ENCODE measurements at regions not wholly inside any gene's neighbourhood (a gene's known extent, or its start where the extent isn't known, plus 50 kb on each side); places are given as distances from the start of the nearest gene placed in this dataset.
A peak's percentile ranks its signal among the peaks of the same experiment; 100 is the strongest.
"Not testable (repeated sequence)": the region's sequence is repeated elsewhere in the genome, so short reads cannot be mapped to it uniquely, and the experiment has no call there.

DNA sequence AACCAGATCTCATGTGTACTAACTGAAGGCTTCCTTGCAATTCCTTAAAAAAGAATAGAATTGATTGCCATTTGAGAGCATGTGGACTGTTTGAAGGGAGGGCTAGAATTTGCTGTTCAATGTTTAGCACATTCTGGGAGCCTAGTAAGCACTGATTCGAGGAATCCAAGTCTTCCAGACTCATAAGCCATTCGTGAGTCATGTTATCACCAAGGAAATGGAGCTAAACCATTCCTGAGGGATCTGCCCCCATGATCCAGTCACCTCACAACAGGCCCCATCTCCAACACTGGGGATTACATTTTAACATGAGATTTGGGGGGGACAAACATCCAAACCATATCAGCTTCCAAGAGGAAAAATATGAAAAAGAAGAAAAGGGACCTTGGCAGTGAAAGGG, 276.4 kb downstream of the KCNRG start:
- no peaks in the 10 kb centered on the region for H3K79me2 ChIP-seq (ENCODE audit: insufficient read depth, low read length)
- DNase-seq (ENCODE audit: insufficient read length, low spot score, missing footprints): peak; percentile 6
- TF ChIP-seq, protein P1, sequence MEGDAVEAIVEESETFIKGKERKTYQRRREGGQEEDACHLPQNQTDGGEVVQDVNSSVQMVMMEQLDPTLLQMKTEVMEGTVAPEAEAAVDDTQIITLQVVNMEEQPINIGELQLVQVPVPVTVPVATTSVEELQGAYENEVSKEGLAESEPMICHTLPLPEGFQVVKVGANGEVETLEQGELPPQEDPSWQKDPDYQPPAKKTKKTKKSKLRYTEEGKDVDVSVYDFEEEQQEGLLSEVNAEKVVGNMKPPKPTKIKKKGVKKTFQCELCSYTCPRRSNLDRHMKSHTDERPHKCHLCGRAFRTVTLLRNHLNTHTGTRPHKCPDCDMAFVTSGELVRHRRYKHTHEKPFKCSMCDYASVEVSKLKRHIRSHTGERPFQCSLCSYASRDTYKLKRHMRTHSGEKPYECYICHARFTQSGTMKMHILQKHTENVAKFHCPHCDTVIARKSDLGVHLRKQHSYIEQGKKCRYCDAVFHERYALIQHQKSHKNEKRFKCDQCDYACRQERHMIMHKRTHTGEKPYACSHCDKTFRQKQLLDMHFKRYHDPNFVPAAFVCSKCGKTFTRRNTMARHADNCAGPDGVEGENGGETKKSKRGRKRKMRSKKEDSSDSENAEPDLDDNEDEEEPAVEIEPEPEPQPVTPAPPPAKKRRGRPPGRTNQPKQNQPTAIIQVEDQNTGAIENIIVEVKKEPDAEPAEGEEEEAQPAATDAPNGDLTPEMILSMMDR (IDR thresholded peaks at IDR 0.05; ENCODE audit: extremely low read depth, low read depth, low read length): no peak

DNA sequence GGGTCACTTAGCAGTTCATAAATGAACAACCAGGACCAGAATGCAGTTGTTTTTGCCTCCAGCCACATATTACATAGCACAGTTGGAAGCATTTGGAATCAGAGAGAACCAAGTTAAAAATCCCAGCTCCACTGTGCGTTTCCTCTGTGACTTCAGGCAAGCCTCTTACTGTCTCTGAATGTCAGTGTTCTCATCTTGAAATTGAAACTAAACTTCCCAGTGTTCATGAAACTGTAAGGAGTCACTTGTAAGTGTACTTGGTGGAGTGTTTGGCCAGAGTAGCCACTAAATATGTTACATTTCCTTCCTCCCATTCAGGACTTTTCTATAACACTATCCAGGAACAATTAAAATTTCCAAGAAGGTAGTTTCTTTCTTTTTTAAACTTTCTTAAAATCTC, 276.8 kb downstream of the KCNRG start:
- TF ChIP-seq, protein P1 (IDR thresholded peaks at IDR 0.05; ENCODE audit: extremely low read depth, low read depth, low read length): no peak
- H3K4me3 ChIP-seq (ENCODE audit: insufficient read depth, low read length): no peak overlapping the region
- no peak overlapping the region for H3K27ac ChIP-seq (ENCODE audit: low read depth, low read length)
- no peaks in the 10 kb centered on the region for H3K9me3 ChIP-seq (ENCODE audit: low read depth, low read length)
- H2AFZ ChIP-seq (ENCODE audit: low read length): no peak overlapping the region
- H3K79me2 ChIP-seq (ENCODE audit: insufficient read depth, low read length): no peaks in the 10 kb centered on the region
- H4K20me1 ChIP-seq (ENCODE audit: insufficient read depth, low read length): no peaks in the 10 kb centered on the region
- H3K27me3 ChIP-seq (ENCODE audit: insufficient read depth, low read length): no peaks in the 10 kb centered on the region
- H3K4me1 ChIP-seq (ENCODE audit: insufficient read depth, low read length): peaks cover 4% of the 10 kb centered on the region
- no peaks in the 10 kb centered on the region for H3K36me3 ChIP-seq (ENCODE audit: insufficient read depth, low read length)
- DNase-seq (ENCODE audit: insufficient read length, low spot score, missing footprints): no peak
- no peak overlapping the region for H3K4me2 ChIP-seq (ENCODE audit: insufficient read depth, low read length)

More for the DNA sequence above, 276.4 kb downstream of the KCNRG start:
- H3K9me3 ChIP-seq (ENCODE audit: low read depth, low read length): no peaks in the 10 kb centered on the region
- H3K27ac ChIP-seq (ENCODE audit: low read depth, low read length): no peak overlapping the region
- H3K4me3 ChIP-seq (ENCODE audit: insufficient read depth, low read length): no peak overlapping the region
- no peaks in the 10 kb centered on the region for H3K27me3 ChIP-seq (ENCODE audit: insufficient read depth, low read length)
- H3K4me2 ChIP-seq (ENCODE audit: insufficient read depth, low read length): no peak overlapping the region
- no peaks in the 10 kb centered on the region for H4K20me1 ChIP-seq (ENCODE audit: insufficient read depth, low read length)
- peaks cover 4% of the 10 kb centered on the region for H3K4me1 ChIP-seq (ENCODE audit: insufficient read depth, low read length)
- H2AFZ ChIP-seq (ENCODE audit: low read length): no peak overlapping the region
- H3K36me3 ChIP-seq (ENCODE audit: insufficient read depth, low read length): no peaks in the 10 kb centered on the region

DNA sequence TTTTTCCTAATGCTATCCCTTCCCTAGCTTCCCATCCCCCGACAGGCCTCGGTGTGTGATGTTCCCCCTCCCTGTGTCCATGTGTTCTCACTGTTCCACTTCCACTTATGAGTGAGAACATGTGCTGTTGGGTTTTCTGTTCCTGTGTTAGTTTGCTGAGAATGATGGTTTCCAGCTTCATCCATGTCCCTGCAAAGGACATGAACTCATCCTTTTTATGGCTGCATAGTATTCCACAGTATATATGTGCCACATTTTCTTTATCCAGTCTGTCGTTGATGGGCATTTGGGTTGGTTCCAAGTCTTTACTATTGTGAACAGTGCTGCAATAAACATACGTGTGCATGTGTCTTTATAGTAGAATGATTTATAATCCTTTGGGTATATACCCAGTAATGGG, 279.2 kb downstream of the KCNRG start:
- not testable (repeated sequence) for H3K4me3 ChIP-seq (ENCODE audit: insufficient read depth, low read length); H3K36me3 ChIP-seq (ENCODE audit: insufficient read depth, low read length); DNase-seq (ENCODE audit: insufficient read length, low spot score, missing footprints); H3K4me1 ChIP-seq (ENCODE audit: insufficient read depth, low read length); H4K20me1 ChIP-seq (ENCODE audit: insufficient read depth, low read length); H3K27me3 ChIP-seq (ENCODE audit: insufficient read depth, low read length); H2AFZ ChIP-seq (ENCODE audit: low read length); H3K9me3 ChIP-seq (ENCODE audit: low read depth, low read length); H3K79me2 ChIP-seq (ENCODE audit: insufficient read depth, low read length); H3K27ac ChIP-seq (ENCODE audit: low read depth, low read length); H3K4me2 ChIP-seq (ENCODE audit: insufficient read depth, low read length)

DNA sequence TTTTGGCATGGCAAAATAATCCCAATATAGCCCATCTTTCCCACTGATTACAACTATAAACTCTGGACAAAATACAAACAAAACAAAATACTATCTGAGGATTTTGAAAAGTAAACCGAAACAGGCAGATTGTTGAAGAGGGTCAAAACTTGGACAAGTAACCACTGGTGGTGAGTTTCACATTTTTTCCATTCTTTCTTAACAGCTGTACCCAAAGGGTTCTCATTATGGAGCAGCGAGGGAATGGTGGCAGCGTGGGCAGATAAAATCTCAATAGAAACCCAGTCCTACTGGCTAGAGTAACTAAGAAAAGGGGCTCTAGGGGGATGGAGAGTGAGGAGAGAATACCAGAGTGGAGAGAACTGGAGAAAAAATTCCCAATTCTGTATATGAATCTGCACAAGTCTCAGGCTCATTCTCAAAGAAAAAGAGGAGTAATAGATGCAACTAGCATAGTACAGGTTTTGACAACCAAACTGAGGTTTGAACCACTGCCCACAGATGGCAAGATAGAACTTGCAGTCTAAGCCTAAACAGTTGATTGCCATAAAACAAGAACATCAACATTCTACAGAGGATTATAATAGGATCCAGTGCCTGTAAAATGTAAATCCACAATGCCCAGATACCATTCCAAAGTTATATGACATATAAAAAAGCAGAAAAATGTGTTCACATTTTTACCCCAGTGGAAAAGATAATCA, 284.5 kb downstream of the KCNRG start:
- Histone ChIP-seq H3K4me3 (ENCODE audit: insufficient read depth, low read length) (no peak overlapping the region), H3K36me3 (ENCODE audit: insufficient read depth, low read length) (no peaks in the 10 kb centered on the region), H3K4me1 (ENCODE audit: insufficient read depth, low read length) (peaks cover 9% of the 10 kb centered on the region), H3K27ac (ENCODE audit: low read depth, low read length) (no peak overlapping the region), H4K20me1 (ENCODE audit: insufficient read depth, low read length) (no peaks in the 10 kb centered on the region), H3K27me3 (ENCODE audit: insufficient read depth, low read length) (no peaks in the 10 kb centered on the region), H3K9me3 (ENCODE audit: low read depth, low read length) (no peaks in the 10 kb centered on the region), H3K4me2 (ENCODE audit: insufficient read depth, low read length) (peak overlapping the region; percentile 18), H3K79me2 (ENCODE audit: insufficient read depth, low read length) (no peaks in the 10 kb centered on the region), H2AFZ (ENCODE audit: low read length) (no peak overlapping the region)
- no peak for DNase-seq (ENCODE audit: insufficient read length, low spot score, missing footprints)
- TF ChIP-seq, protein P1 (IDR thresholded peaks at IDR 0.05; ENCODE audit: extremely low read depth, low read depth, low read length): no peak

Data from osteoblast (primary cell).